HAP-1 (cell line): ENCODE measurements at regions not wholly inside any gene's neighbourhood (a gene's known extent, or its start where the extent isn't known, plus 50 kb on each side); places are given as distances from the start of the nearest gene placed in this dataset.
A peak's percentile ranks its signal among the peaks of the same experiment; 100 is the strongest.
"Not testable (repeated sequence)": the region's sequence is repeated elsewhere in the genome, so short reads cannot be mapped to it uniquely, and the experiment has no call there.

Source experiments
- DNase-seq, 2 experiments: peaks; one replicate each; pipeline ENCODE4 v3.0.0-alpha.2; 2016 to 2020; ENCODE audit warnings: low spot score in 2 of 2
- H3K27me3 ChIP-seq: fragments of 250-450 bp; sonication (Bioruptor Pico); 2 replicates; pipeline ENCODE4 v1.5.1; 2020; ENCODE audit warnings: low read depth, mild to moderate bottlenecking, moderate library complexity
- H3K36me3 ChIP-seq: fragments of 250-450 bp; sonication (Bioruptor Pico); replicated peaks from 2 replicates; pipeline ENCODE4 v1.5.1; 2020; ENCODE audit warnings: mild to moderate bottlenecking
- H3K4me1 ChIP-seq: fragments of 250-450 bp; sonication (Bioruptor Pico); 2 replicates; pipeline ENCODE4 v1.5.1; 2020; ENCODE audit warnings: mild to moderate bottlenecking
- H3K4me3 ChIP-seq: fragments of 250-450 bp; sonication (Bioruptor Pico); 2 replicates; pipeline ENCODE4 v1.5.1; 2020; ENCODE audit warnings: mild to moderate bottlenecking, moderate library complexity
- H3K9me3 ChIP-seq: fragments of 250-450 bp; sonication (Bioruptor Pico); 2 replicates; pipeline ENCODE4 v1.5.1; 2020; ENCODE audit warnings: mild to moderate bottlenecking, moderate library complexity
- in situ Hi-C: fragments of 300-500 bp; cut with MboI; formaldehyde crosslinking; loops from 3 replicates; pipeline ENCODE4 v1.14.3; 2020; ENCODE audit warnings: low sequenced_read_pairs, inconsistent platforms, mixed read lengths

GRCh38 chr4:82268050-82268825 is 105.6 kb downstream of the HNRNPD start:
- Histone ChIP-seq H3K4me1 (no peaks in the 10 kb centered on the region), H3K9me3 (no peaks in the 10 kb centered on the region), H3K36me3 (no peaks in the 10 kb centered on the region), H3K27me3 (peaks cover 19% of the 10 kb centered on the region), H3K4me3 (no peak overlapping the region)
- in situ Hi-C loops = no loop called here
- peak; percentile 62 to 64 for DNase-seq

DNA sequence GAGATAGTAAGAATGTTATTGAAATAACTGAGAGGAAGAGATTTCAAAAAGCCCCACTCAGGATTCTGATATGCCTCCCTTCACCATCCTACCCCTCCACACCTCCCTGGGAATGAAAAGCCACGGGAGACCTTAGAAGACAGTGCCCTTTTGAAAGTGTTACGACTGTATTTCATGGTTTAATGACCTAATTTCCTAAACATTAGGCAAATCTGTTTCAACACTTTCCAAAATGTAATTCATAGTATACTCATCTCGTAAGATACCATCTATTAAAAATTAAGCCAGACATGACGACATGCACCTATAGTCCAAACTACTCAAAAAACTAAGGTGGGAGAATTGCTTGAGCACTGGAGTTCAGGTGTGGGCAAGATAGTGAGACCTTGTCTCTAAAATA is 106.3 kb downstream of the HNRNPD start:
- Histone ChIP-seq H3K4me3 (no peak overlapping the region), H3K9me3 (no peaks in the 10 kb centered on the region), H3K27me3 (peaks cover 14% of the 10 kb centered on the region), H3K36me3 (no peaks in the 10 kb centered on the region), H3K4me1 (no peaks in the 10 kb centered on the region)
- DNase-seq = no peak
- in situ Hi-C loops = no loop called here

- in situ Hi-C loops = no loop called here
Observed at GRCh38 chr4:82266345-82266744, 107.4 kb downstream of the HNRNPD start.

DNA sequence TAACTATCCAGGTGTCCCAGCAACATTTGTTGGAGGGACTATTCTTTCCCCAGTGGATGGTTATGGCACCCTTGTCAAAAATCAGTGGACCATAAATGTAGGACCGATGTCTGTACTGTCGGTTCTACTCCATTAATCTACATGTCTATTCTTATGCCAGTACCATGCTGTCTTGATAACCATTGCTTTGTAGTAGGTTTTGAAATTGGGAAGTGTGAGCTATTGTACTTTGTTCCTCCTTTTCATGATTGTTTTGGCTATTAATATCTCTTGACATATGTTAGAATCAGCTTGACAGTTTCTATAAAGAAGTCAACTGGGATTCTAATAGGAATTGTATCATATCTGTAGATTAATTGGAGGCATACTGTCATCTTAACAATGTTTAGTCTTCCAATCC is 112.7 kb downstream of the HNRNPD start:
- no peaks in the 10 kb centered on the region; the same call in 1 of the 2 replicates for H3K27me3 ChIP-seq
- H3K36me3 ChIP-seq = no peaks in the 10 kb centered on the region
- no peak overlapping the region for H3K4me3 ChIP-seq
- H3K4me1 ChIP-seq = no peaks in the 10 kb centered on the region
- no peaks in the 10 kb centered on the region for H3K9me3 ChIP-seq
- no peak for DNase-seq
- in situ Hi-C loops = no loop called here

More at GRCh38 chr4:82266345-82266744, 107.4 kb downstream of the HNRNPD start:
- Histone ChIP-seq H3K9me3 (no peaks in the 10 kb centered on the region), H3K4me3 (no peak overlapping the region), H3K4me1 (no peaks in the 10 kb centered on the region), H3K27me3 (peaks cover 11% of the 10 kb centered on the region), H3K36me3 (no peaks in the 10 kb centered on the region)
- no peak for DNase-seq

GRCh38 chr4:82260632-82261031 is 113.2 kb downstream of the HNRNPD start:
- no peak for DNase-seq
- Histone ChIP-seq H3K36me3 (no peaks in the 10 kb centered on the region), H3K4me3 (no peak overlapping the region), H3K27me3 (no peaks in the 10 kb centered on the region; the same call in 1 of the 2 replicates), H3K9me3 (no peaks in the 10 kb centered on the region), H3K4me1 (no peaks in the 10 kb centered on the region)
- in situ Hi-C loops = no loop called here

GRCh38 chr4:82256718-82257117 is 117.1 kb downstream of the HNRNPD start:
- Histone ChIP-seq H3K36me3 (no peaks in the 10 kb centered on the region), H3K4me3 (no peak overlapping the region), H3K9me3 (no peaks in the 10 kb centered on the region), H3K4me1 (no peaks in the 10 kb centered on the region), H3K27me3 (no peaks in the 10 kb centered on the region)
- no peak for DNase-seq
- in situ Hi-C loops = no loop called here

- no peaks in the 10 kb centered on the region for H3K36me3 ChIP-seq
- no peaks in the 10 kb centered on the region for H3K9me3 ChIP-seq
- no peaks in the 10 kb centered on the region for H3K4me1 ChIP-seq
- DNase-seq = no peak
- H3K4me3 ChIP-seq = no peak overlapping the region
- no peaks in the 10 kb centered on the region for H3K27me3 ChIP-seq
- in situ Hi-C loops = no loop called here
Observed at GRCh38 chr4:82255657-82256056, 118.1 kb downstream of the HNRNPD start.

DNA sequence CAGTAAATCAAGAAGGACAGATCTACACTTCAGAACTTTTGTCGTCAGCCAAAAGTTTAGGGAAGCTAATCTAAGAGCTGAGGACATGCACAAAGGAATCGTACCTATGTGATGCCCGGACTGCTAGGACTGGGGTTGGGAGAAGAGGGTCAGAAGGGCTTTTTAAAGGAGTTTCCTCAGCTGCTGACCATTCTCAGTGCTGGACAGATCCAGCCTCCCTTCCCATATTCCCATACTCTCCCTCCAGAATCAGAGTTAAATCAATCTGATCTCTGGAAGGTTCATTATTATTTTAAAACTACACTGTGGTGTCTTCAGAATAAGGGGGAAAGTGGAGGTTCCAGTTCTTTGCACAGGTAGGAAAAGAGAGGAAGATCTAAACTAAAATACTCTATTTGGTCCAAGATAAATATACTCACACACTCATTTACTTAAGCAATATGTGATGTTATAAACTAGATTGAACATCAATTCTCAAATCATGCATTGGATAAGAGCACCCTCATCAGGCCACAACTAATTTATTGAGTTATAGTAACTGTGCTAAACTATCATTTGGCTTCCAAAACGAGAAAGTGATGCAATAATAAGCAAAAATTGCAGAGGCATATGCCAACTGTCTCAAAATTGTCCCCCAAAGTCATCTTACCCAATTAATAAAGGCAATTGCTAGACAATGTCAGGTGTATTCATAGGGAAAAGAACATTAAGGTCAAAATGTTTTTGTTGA is 124.7 kb downstream of the HNRNPD start:
- Histone ChIP-seq H3K9me3 (no peaks in the 10 kb centered on the region), H3K27me3 (no peaks in the 10 kb centered on the region), H3K4me1 (peaks cover 6% of the 10 kb centered on the region; the same call in 1 of the 2 replicates), H3K4me3 (no peak overlapping the region), H3K36me3 (no peaks in the 10 kb centered on the region)
- no peak for DNase-seq
- in situ Hi-C loops = no loop called here

- no peak for DNase-seq
- no peaks in the 10 kb centered on the region for H3K9me3 ChIP-seq
- no peaks in the 10 kb centered on the region for H3K27me3 ChIP-seq
- peaks cover 6% of the 10 kb centered on the region; the same call in 1 of the 2 replicates for H3K4me1 ChIP-seq
- H3K4me3 ChIP-seq = no peak overlapping the region
- in situ Hi-C loops = no loop called here
- H3K36me3 ChIP-seq = no peaks in the 10 kb centered on the region
Observed at GRCh38 chr4:82247629-82248028, 126.2 kb downstream of the HNRNPD start.

DNA sequence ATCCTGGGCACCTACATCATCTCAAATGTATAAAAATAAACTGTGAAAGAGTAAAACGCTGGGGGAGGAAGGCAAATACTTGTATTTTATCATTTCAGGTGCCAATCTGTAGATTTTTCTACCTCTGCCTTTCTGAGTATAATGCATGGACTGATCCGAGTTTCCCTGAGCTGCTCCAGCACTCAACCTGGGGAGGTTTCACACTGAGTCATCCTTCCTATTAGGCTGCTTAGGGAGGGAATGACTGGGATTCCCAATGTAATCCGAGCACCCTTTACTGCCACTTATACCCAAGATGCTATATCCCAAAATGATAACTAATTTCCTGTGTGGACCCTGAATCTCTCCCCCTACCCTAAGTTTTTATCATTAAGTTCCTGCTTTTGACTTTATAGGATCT is 126.6 kb downstream of the HNRNPD start:
- DNase-seq = no peak
- no peak overlapping the region for H3K4me3 ChIP-seq

DNA sequence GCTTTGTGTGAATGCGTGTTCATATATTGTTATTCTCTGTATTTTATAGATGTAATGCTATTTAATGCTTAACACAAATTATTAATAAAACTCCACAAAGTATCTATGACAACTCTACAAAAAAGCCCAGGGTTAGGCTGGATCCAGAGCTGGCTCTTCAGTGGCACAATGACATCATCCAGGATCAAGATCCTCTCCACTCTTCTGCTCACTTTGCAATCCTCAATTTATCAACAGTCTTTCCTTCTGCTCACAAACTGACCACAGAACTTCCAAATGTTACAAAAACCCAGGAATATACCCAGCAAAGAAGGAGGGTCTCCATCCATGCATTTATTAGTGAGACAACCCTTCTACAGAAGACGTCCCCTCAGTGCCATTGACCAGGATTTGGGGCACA is 132.3 kb downstream of the HNRNPD start:
- no peaks in the 10 kb centered on the region for H3K36me3 ChIP-seq

More for the DNA sequence above, 126.6 kb downstream of the HNRNPD start:
- Histone ChIP-seq H3K9me3 (no peaks in the 10 kb centered on the region), H3K4me1 (peaks cover 6% of the 10 kb centered on the region; the same call in 1 of the 2 replicates), H3K36me3 (no peaks in the 10 kb centered on the region), H3K27me3 (no peaks in the 10 kb centered on the region)
- in situ Hi-C loops = no loop called here

GRCh38 chr4:82240410-82240809 is 133.4 kb downstream of the HNRNPD start:
- Histone ChIP-seq H3K4me1 (no peaks in the 10 kb centered on the region), H3K36me3 (no peaks in the 10 kb centered on the region), H3K27me3 (0 out of 2 replicates have a peak, but pooled peaks cover 2% of the 10 kb centered on the region), H3K4me3 (no peak overlapping the region), H3K9me3 (no peaks in the 10 kb centered on the region)
- DNase-seq = no peak
- in situ Hi-C loops = no loop called here

More for the DNA sequence above, 132.3 kb downstream of the HNRNPD start:
- Histone ChIP-seq H3K9me3 (no peaks in the 10 kb centered on the region), H3K27me3 (0 out of 2 replicates have a peak, but pooled peaks cover 2% of the 10 kb centered on the region), H3K4me3 (no peak overlapping the region), H3K4me1 (no peaks in the 10 kb centered on the region)
- in situ Hi-C loops = no loop called here
- DNase-seq = no peak

- in situ Hi-C loops, H3K4me1 ChIP-seq, H3K36me3 ChIP-seq, H3K27me3 ChIP-seq, H3K9me3 ChIP-seq, H3K4me3 ChIP-seq, DNase-seq: not testable (repeated sequence)
Observed at GRCh38 chr4:82237142-82237541, 136.6 kb downstream of the HNRNPD start.

- no peaks in the 10 kb centered on the region for H3K9me3 ChIP-seq
- H3K4me1 ChIP-seq = no peaks in the 10 kb centered on the region
- no peak for DNase-seq
- in situ Hi-C loops = no loop called here
- H3K36me3 ChIP-seq = no peaks in the 10 kb centered on the region
- peaks cover 3% of the 10 kb centered on the region; the same call in 1 of the 2 replicates for H3K27me3 ChIP-seq
- no peak overlapping the region for H3K4me3 ChIP-seq
Observed at GRCh38 chr4:82235346-82235745, 138.4 kb downstream of the HNRNPD start.
